GM19023 (cell line): ENCODE measurements at regions not wholly inside any gene's neighbourhood (a gene's known extent, or its start where the extent isn't known, plus 50 kb on each side); places are given as distances from the start of the nearest gene placed in this dataset.

ENCODE experiments used
- ATAC-seq: cut with Tn5 transposase; IDR thresholded peaks from one replicate; pipeline ENCODE4 v1.9.1; 2021; ENCODE audit warnings: mild to moderate bottlenecking, moderate library complexity; ENCODE audit not compliant: unreplicated experiment

- ATAC-seq: no peak
These were observed 449.2 kb downstream of the GRXCR1 start for GRCh38 chr4:43341741-43342140.

GRCh38 chr4:43343298-43343697 lies 450.8 kb downstream of the GRXCR1 start:
- no peak for ATAC-seq

GRCh38 chr4:43345323-43345925 lies 452.9 kb downstream of the GRXCR1 start:
- ATAC-seq: no peak

GRCh38 chr4:43348591-43348990 lies 456.1 kb downstream of the GRXCR1 start:
- no peak for ATAC-seq

GRCh38 chr4:43351970-43352806 lies 459.7 kb downstream of the GRXCR1 start:
- ATAC-seq: no peak

GRCh38 chr4:43352859-43353258 lies 460.3 kb downstream of the GRXCR1 start:
- ATAC-seq: no peak

- no peak for ATAC-seq
These were observed 461.0 kb downstream of the GRXCR1 start for GRCh38 chr4:43353552-43353951.

GRCh38 chr4:43356786-43357185 lies 464.3 kb downstream of the GRXCR1 start:
- ATAC-seq: no peak

GRCh38 chr4:43357252-43357974 lies 464.9 kb downstream of the GRXCR1 start:
- no peak for ATAC-seq

GRCh38 chr4:43360296-43360695 lies 467.8 kb downstream of the GRXCR1 start:
- ATAC-seq: no peak

- ATAC-seq: no peak
These were observed 470.5 kb downstream of the GRXCR1 start for GRCh38 chr4:43362875-43363636.

GRCh38 chr4:43369036-43369594 lies 476.6 kb downstream of the GRXCR1 start:
- no peak for ATAC-seq

- ATAC-seq: no peak
These were observed 480.7 kb downstream of the GRXCR1 start for GRCh38 chr4:43373201-43373600.

GRCh38 chr4:43374216-43374751 lies 481.8 kb downstream of the GRXCR1 start:
- no peak for ATAC-seq

GRCh38 chr4:43379016-43379415 lies 486.5 kb downstream of the GRXCR1 start:
- no peak for ATAC-seq

GRCh38 chr4:43380093-43380492 lies 487.6 kb downstream of the GRXCR1 start:
- ATAC-seq: no peak

GRCh38 chr4:43391069-43391468 lies 498.6 kb downstream of the GRXCR1 start:
- ATAC-seq: no peak

- ATAC-seq: no peak
These were observed 502.5 kb downstream of the GRXCR1 start for GRCh38 chr4:43394976-43395375.

GRCh38 chr4:43399726-43400125 lies 507.2 kb downstream of the GRXCR1 start:
- ATAC-seq: no peak

GRCh38 chr4:43402393-43402792 lies 509.9 kb downstream of the GRXCR1 start:
- no peak for ATAC-seq
